ENCODE measurements at regions not wholly inside any gene's neighbourhood (a gene's known extent, or its start where the extent isn't known, plus 50 kb on each side); places are given as distances from the start of the nearest gene placed in this dataset.

DNA sequence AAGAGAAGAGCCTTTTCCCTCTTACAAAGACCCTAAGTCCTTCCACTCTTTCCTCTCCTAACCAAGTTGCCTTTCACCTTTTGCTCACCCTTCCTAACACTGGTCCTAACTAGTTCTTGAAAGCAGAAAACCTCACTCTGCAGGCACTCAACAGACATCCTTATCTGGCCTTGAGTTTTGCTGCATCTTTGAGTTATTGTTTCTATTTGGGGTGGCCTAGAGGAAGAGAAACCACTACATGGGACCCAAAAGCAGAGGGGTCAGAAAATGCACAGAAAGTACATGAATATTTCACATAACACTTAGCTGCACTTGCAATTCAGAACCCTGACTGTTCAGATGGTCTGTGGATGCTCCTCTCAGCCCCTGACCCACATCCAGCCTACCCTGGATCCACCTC lies 178.3 kb upstream of the SYT6 start:
- TF ChIP-seq MXI1 (IDR thresholded peaks at IDR 0.05; ENCODE audit: low read depth, low read length) (no peak), XRCC5 (IDR thresholded peaks at IDR 0.05; ENCODE audit: low read depth, low read length) (no peak), MAZ (CRISPR knock-in tag; conservative IDR thresholded peaks at IDR 0.05 in 1 of 2, IDR thresholded peaks at IDR 0.05 in 1 of 2) (no peak), RFX5 (IDR thresholded peaks at IDR 0.05; ENCODE audit: low read depth, low read length) (no peak), POLR2AphosphoS2 (IDR thresholded peaks at IDR 0.05; ENCODE audit: low read length) (no peak), ZNF121 (CRISPR knock-in tag; conservative IDR thresholded peaks at IDR 0.05) (no peak), ZNF146 (CRISPR knock-in tag; IDR thresholded peaks at IDR 0.05; ENCODE audit: unreplicated experiment) (no peak), TAF1 (IDR thresholded peaks at IDR 0.05; ENCODE audit: control insufficient read depth, extremely low read depth, insufficient read depth, low read length, severe bottlenecking) (no peak), EZH2 (IDR thresholded peaks at IDR 0.05; ENCODE audit: borderline replicate concordance, low read depth, low read length) (no peak), ZFP36 (IDR thresholded peaks at IDR 0.05; ENCODE audit: low read depth, low read length, partially characterized antibody) (no peak)
- TF ChIP-seq, protein P1, sequence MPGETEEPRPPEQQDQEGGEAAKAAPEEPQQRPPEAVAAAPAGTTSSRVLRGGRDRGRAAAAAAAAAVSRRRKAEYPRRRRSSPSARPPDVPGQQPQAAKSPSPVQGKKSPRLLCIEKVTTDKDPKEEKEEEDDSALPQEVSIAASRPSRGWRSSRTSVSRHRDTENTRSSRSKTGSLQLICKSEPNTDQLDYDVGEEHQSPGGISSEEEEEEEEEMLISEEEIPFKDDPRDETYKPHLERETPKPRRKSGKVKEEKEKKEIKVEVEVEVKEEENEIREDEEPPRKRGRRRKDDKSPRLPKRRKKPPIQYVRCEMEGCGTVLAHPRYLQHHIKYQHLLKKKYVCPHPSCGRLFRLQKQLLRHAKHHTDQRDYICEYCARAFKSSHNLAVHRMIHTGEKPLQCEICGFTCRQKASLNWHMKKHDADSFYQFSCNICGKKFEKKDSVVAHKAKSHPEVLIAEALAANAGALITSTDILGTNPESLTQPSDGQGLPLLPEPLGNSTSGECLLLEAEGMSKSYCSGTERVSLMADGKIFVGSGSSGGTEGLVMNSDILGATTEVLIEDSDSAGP (CRISPR knock-in tag; IDR thresholded peaks at IDR 0.05) = no peak
- TF ChIP-seq, protein P2, sequence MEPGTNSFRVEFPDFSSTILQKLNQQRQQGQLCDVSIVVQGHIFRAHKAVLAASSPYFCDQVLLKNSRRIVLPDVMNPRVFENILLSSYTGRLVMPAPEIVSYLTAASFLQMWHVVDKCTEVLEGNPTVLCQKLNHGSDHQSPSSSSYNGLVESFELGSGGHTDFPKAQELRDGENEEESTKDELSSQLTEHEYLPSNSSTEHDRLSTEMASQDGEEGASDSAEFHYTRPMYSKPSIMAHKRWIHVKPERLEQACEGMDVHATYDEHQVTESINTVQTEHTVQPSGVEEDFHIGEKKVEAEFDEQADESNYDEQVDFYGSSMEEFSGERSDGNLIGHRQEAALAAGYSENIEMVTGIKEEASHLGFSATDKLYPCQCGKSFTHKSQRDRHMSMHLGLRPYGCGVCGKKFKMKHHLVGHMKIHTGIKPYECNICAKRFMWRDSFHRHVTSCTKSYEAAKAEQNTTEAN (CRISPR knock-in tag; IDR thresholded peaks at IDR 0.05) = no peak

Data from K562 (cell line).